ENCODE measurements at regions not wholly inside any gene's neighbourhood (a gene's known extent, or its start where the extent isn't known, plus 50 kb on each side); places are given as distances from the start of the nearest gene placed in this dataset.
"Not testable (repeated sequence)": the region's sequence is repeated elsewhere in the genome, so short reads cannot be mapped to it uniquely, and the experiment has no call there.

DNA sequence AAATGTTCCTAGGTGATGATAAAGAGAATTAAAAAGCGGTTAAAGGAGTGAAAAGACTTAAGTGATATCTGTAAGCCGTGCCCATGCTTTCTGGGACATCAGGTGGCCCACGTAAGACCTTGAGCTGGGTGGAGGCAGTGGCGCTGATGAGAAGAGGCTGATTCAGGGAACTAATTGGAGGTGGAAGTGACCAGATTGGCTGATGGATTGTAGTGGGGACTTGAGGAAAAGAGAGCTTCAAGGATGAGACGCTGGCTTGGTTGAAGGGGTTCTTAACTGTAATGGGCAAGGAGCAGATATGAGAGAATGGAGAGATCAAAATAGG lies 69.1 kb upstream of the EP300 start:
- DNase-seq (ENCODE audit: low read depth): no peak

DNA sequence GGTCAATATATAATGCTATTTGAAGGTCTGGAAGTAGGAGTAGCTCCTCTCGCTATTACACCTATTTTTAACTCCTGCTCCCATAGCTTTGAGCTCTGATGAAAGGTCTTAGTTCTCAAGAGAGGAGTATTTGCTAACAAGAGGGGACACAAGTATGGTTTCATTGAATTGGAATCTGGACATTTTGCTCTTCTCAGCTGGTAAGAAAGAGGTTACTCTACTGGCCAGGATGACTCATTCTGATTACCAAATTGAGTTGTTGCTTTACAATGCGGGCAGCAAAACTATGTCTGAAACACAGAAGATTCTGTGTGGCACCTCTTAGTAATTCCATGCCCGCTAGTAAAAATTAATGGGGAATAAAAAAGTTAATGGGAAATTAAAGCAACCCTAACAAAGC lies 63.6 kb upstream of the EP300 start:
- DNase-seq (ENCODE audit: low read depth): peak; percentile 61

DNA sequence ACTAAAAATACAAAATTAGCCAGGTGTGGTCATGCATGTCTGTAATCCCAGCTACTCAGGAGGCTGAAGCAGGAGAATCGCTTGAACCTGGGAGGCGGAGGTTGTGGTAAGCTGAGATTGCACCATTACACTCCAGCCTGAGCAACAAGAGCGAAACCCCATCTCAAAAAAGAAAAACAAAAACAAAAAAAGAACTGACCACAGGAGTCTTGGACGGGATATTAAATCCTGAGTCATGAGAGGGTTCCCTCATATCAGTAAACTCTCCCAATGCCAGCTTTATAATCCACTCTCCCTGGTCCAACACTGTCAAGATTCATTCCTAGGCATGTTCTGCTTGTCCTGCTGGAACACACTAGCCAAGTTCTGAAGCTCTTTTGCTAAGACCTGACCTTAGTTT lies 61.5 kb upstream of the EP300 start:
- peak; percentile 66 for DNase-seq (ENCODE audit: low read depth)

DNA sequence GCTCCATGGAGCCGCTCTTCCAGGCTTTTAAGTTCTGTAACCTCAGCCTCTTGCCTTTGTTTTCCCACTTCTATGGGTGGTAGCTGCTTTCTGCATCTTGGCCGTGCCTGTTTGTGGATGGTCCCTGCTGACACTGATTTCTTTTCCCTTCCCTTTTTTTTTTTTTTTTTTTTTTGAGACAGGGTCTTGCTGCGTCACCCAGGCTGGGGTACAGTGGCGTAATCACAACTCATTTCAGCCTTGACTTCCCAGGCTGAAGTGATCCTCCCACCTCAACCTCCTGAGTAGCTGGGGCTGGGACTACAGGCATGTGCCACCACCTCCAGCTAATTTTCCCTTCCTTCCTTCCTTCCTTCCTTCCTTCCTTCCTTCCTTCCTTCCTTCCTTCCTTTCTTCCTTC lies 57.7 kb upstream of the EP300 start:
- no peak for DNase-seq (ENCODE audit: low read depth)

DNA sequence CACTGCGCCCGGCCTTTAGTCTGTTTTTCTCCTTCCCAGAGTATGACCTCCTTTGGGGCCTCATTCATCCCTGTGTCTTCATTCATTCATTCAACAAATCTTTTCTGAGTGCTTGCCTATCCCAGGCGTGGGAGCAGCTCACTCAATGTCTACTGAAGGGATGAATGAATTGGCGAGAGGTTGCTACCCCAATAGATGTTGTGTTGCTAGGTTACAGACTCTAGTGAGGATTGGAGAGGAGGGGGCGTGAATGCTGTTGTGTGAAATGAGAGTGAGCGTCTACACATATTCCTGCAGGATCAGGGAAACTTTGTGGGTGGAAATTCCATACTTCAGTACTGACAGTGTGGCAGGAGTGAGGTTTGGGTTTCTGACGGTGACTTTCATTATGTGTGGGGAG lies 55.5 kb upstream of the EP300 start:
- DNase-seq (ENCODE audit: low read depth): no peak

DNA sequence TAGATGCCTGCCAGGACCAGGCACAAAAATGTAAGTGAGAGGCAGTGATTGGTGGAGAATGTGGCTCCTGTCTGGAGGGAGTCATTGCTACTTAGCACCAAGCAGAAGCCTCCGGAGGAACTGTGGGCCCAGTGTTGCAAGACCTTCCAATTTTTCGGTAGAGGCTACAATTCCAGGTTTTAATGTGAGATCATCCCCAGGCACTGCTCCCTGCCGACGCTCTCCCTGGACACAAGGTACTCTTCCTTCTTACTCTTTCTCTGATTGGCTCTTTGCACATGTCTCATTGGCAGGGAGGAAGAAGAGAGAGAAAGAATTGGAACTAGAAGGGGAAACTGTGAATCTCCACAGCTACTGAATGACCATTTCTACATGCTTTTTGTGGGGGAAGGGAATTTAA lies 53.7 kb upstream of the EP300 start:
- DNase-seq (ENCODE audit: low read depth): no peak

DNA sequence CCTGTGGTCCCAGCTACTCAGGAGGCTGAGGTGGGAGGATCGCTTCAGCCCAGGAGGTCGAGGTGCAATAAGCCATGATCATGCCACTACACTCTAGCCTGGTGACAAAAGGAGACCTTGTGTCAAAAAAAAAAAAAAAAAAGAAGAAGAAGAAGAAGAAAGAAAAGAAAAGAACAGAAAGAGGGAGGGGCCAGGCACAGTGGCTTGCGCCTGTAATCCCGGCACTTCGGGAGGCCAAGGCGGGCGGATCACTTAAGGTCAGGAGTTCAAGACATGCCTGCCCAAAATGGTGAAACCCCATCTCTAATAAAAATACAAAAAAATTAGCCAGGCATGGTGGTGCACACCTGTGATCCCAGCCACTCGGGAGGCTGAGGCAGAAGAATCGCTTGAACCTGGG lies 52.8 kb upstream of the EP300 start:
- DNase-seq (ENCODE audit: low read depth): not testable (repeated sequence)

DNA sequence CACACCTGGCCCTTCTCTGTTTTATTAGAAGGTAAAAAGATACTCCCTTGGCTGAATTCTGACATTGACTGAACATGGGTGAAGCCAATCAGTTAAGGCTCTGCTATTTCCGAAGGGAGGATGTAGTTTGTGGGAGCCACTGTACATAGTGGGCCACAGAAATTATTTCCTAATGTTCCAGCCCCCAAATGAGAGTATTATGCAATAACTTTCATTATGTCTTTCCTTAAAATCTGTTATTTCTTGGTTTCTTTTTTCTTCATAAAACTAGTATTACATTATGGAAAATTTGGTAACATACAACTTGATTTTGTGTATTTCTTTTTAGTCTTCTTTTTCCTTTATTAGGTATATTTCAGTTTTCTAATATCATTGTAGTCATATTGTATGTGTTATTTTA lies 51.9 kb upstream of the EP300 start:
- DNase-seq (ENCODE audit: low read depth): no peak

DNA sequence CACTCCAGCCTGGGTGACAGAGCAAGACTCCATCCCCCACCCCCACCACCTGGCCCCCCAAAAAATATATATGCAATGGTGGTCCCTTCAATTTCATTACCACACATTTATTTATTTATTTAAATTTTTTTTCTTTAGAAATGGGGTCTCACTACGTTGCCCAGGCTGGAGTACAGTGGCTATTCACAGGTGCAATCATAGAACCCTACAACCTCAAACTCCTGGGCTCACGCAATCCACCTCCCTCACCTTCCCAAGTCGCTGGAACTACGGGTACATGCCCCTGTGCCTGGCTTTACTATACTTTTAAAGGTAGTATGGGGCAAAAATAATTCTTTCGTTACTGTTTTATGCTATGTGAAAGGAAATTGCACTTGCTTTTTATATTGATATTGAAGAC lies 50.9 kb upstream of the EP300 start:
- DNase-seq (ENCODE audit: low read depth): no peak

Data from myocyte (in vitro differentiated cells).